ENCODE measurements at regions not wholly inside any gene's neighbourhood (a gene's known extent, or its start where the extent isn't known, plus 50 kb on each side); places are given as distances from the start of the nearest gene placed in this dataset.
"Not testable (repeated sequence)": the region's sequence is repeated elsewhere in the genome, so short reads cannot be mapped to it uniquely, and the experiment has no call there.

GRCh38 chr16:21344361-21344912, 66.3 kb upstream of the CRYM start:
- H3K27me3 ChIP-seq (ENCODE audit: insufficient read depth); CTCF ChIA-PET; H3K4me3 ChIP-seq (ENCODE audit: low read depth in 2 of 2, low read length in 1 of 2); H3F3A ChIP-seq (replicated peaks; ENCODE audit: insufficient read depth); H3K9me2 ChIP-seq; H2AFZ ChIP-seq (ENCODE audit: low read depth); H3K4me2 ChIP-seq; H3K9me3 ChIP-seq; H3K79me2 ChIP-seq (ENCODE audit: insufficient read depth); H3K9ac ChIP-seq; POLR2A ChIA-PET; H3K36me3 ChIP-seq (replicated peaks in 1 of 2; ENCODE audit: control insufficient read depth in 1 of 2, insufficient read depth in 2 of 2, low read length in 1 of 2); H3K27ac ChIP-seq (ENCODE audit: low read depth in 2 of 2, low read length in 1 of 2); H3K4me1 ChIP-seq (ENCODE audit: control insufficient read depth in 1 of 2, insufficient read depth in 2 of 2, low read depth in 1 of 2, low read length in 1 of 2); H4K20me1 ChIP-seq (ENCODE audit: insufficient read depth); DNase-seq: not testable (repeated sequence)
- WGBS (ENCODE audit: low lambda C conversion rate), result 92% methylated on average over 11 of the region's 12 CpGs

- H4K20me1 ChIP-seq (ENCODE audit: insufficient read depth), result no peaks in the 10 kb centered on the region
- no peak overlapping the region for H3K27ac ChIP-seq (ENCODE audit: low read depth in 2 of 2, low read length in 1 of 2)
- 0 out of 2 replicates have a peak, but pooled peaks cover 5% of the 10 kb centered on the region for H3K9me3 ChIP-seq
- CTCF ChIA-PET, result no interaction called here
- H2AFZ ChIP-seq (ENCODE audit: low read depth), result no peak overlapping the region
- H3K9ac ChIP-seq, result no peak overlapping the region
- no peaks in the 10 kb centered on the region for H3K4me1 ChIP-seq (ENCODE audit: control insufficient read depth in 1 of 2, insufficient read depth in 2 of 2, low read depth in 1 of 2, low read length in 1 of 2)
- H3F3A ChIP-seq (replicated peaks; ENCODE audit: insufficient read depth), result no peaks in the 10 kb centered on the region
- WGBS (ENCODE audit: low lambda C conversion rate), result 92% methylated on average over 3 of the region's 3 CpGs
- H3K4me3 ChIP-seq (ENCODE audit: low read depth in 2 of 2, low read length in 1 of 2), result no peak overlapping the region
- H3K36me3 ChIP-seq (replicated peaks in 1 of 2; ENCODE audit: control insufficient read depth in 1 of 2, insufficient read depth in 2 of 2, low read length in 1 of 2), result no peaks in the 10 kb centered on the region
- POLR2A ChIA-PET, result no interaction called here
- H3K4me2 ChIP-seq, result no peak overlapping the region
- no peaks in the 10 kb centered on the region for H3K27me3 ChIP-seq (ENCODE audit: insufficient read depth)
- no peak for DNase-seq
- no peaks in the 10 kb centered on the region for H3K79me2 ChIP-seq (ENCODE audit: insufficient read depth)
- no peak for TF ChIP-seq POLR2AphosphoS5 (IDR thresholded peaks at IDR 0.05; ENCODE audit: low read depth, low read length)
- TF ChIP-seq JUND (IDR thresholded peaks at IDR 0.05), result no peak
- no peak for TF ChIP-seq USF2 (IDR thresholded peaks at IDR 0.05; ENCODE audit: borderline replicate concordance, low read depth, low read length)
- H3K9me2 ChIP-seq, result no peaks in the 10 kb centered on the region
These were observed 63.0 kb upstream of the CRYM start for GRCh38 chr16:21341101-21341500.

GRCh38 chr16:21339941-21340340, 61.9 kb upstream of the CRYM start:
- H3K4me1 ChIP-seq (ENCODE audit: control insufficient read depth in 1 of 2, insufficient read depth in 2 of 2, low read depth in 1 of 2, low read length in 1 of 2), result no peaks in the 10 kb centered on the region
- no peak overlapping the region for H2AFZ ChIP-seq (ENCODE audit: low read depth)
- no peaks in the 10 kb centered on the region for H4K20me1 ChIP-seq (ENCODE audit: insufficient read depth)
- H3K4me3 ChIP-seq (ENCODE audit: low read depth in 2 of 2, low read length in 1 of 2), result no peak overlapping the region
- ChIA-PET CTCF (no interaction called here), POLR2A (no interaction called here)
- TF ChIP-seq USF1 (IDR thresholded peaks at IDR 0.05; ENCODE audit: borderline replicate concordance, low read depth) (no peak), EZH2phosphoT487 (IDR thresholded peaks at IDR 0.05; ENCODE audit: borderline replicate concordance, low read depth) (no peak), IRF3 (IDR thresholded peaks at IDR 0.05; ENCODE audit: low read depth, low read length) (no peak), GABPA (IDR thresholded peaks at IDR 0.05; ENCODE audit: low read depth) (no peak), NFIC (IDR thresholded peaks at IDR 0.05; ENCODE audit: borderline replicate concordance) (no peak), FOXM1 (IDR thresholded peaks at IDR 0.05; ENCODE audit: low read depth) (no peak), USF2 (IDR thresholded peaks at IDR 0.05; ENCODE audit: borderline replicate concordance, low read depth, low read length) (no peak), POLR2AphosphoS5 (IDR thresholded peaks at IDR 0.05; ENCODE audit: low read depth, low read length) (no peak), CHD2 (IDR thresholded peaks at IDR 0.05; ENCODE audit: low read length, partially characterized antibody) (no peak), MXI1 (IDR thresholded peaks at IDR 0.05; ENCODE audit: low read depth, low read length) (no peak), YY1 (IDR thresholded peaks at IDR 0.05; ENCODE audit: low read depth) (no peak), FOSL2 (IDR thresholded peaks at IDR 0.05; ENCODE audit: borderline replicate concordance, low read depth) (no peak), EP300 (IDR thresholded peaks at IDR 0.05; ENCODE audit: borderline replicate concordance in 1 of 2, low read depth in 1 of 2, low read length in 1 of 2) (no peak)
- H3K9me2 ChIP-seq, result no peaks in the 10 kb centered on the region
- no peaks in the 10 kb centered on the region for H3K27me3 ChIP-seq (ENCODE audit: insufficient read depth)
- no peak overlapping the region for H3K9ac ChIP-seq
- 0 out of 2 replicates have a peak, but pooled peaks cover 5% of the 10 kb centered on the region for H3K9me3 ChIP-seq
- no peak overlapping the region for H3K27ac ChIP-seq (ENCODE audit: low read depth in 2 of 2, low read length in 1 of 2)
- no peaks in the 10 kb centered on the region for H3F3A ChIP-seq (replicated peaks; ENCODE audit: insufficient read depth)
- H3K4me2 ChIP-seq, result no peak overlapping the region
- no peaks in the 10 kb centered on the region for H3K36me3 ChIP-seq (replicated peaks in 1 of 2; ENCODE audit: control insufficient read depth in 1 of 2, insufficient read depth in 2 of 2, low read length in 1 of 2)
- no peaks in the 10 kb centered on the region for H3K79me2 ChIP-seq (ENCODE audit: insufficient read depth)
- no peak for DNase-seq

Measured in SK-N-SH (cell line).